Natural killer cell (primary cell): ENCODE measurements at regions not wholly inside any gene's neighbourhood (a gene's known extent, or its start where the extent isn't known, plus 50 kb on each side); places are given as distances from the start of the nearest gene placed in this dataset.

Experiments used
- ATAC-seq, 3 donors: fragments of 150-1000 bp in 2 of 3; fragments of 200-7000 bp in 1 of 3; cut with Tn5 transposase; 1 replicate in 1 of 3; 2 replicates in 2 of 3; pipeline ENCODE4 v1.10.0; 2021; ENCODE audit warnings: mild to moderate bottlenecking in 2 of 3, moderate library complexity in 2 of 3
- DNase-seq, 2 donors: peaks; one replicate each; pipeline versions ENCODE4 v3.0.0 to v3.0.0-alpha.2; 2013 to 2021; ENCODE audit warnings: mixed read lengths in 1 of 2
- H3K27ac ChIP-seq: one replicate; pipeline ENCODE4 v1.5.1; 2013; ENCODE audit warnings: mild to moderate bottlenecking, low read length
- H3K27me3 ChIP-seq: one replicate; pipeline ENCODE4 v1.6.1; 2013; ENCODE audit warnings: low read length; ENCODE audit not compliant: control insufficient read depth, insufficient read depth
- H3K36me3 ChIP-seq: one replicate; pipeline ENCODE4 v1.6.1; 2013; ENCODE audit warnings: low read length; ENCODE audit not compliant: control insufficient read depth, insufficient read depth
- H3K4me1 ChIP-seq: one replicate; pipeline ENCODE4 v1.6.1; 2013; ENCODE audit warnings: low read length; ENCODE audit not compliant: control insufficient read depth, insufficient read depth
- H3K4me3 ChIP-seq: one replicate; pipeline ENCODE4 v1.5.1; 2013; ENCODE audit warnings: low read length
- H3K9me3 ChIP-seq: one replicate; pipeline ENCODE4 v1.6.1; 2013; ENCODE audit warnings: low read length; ENCODE audit not compliant: control insufficient read depth, insufficient read depth
- H3K27ac Mint-ChIP-seq, 2 donors: one replicate each; pipeline ENCODE4 v1.8.0; 2022; ENCODE audit warnings: mild to moderate bottlenecking in 2 of 2, mixed read lengths in 2 of 2, moderate library complexity in 1 of 2
- H3K27me3 Mint-ChIP-seq, 2 donors: one replicate each; pipeline ENCODE4 v1.8.0; 2022; ENCODE audit warnings: low read depth in 2 of 2, mixed read lengths in 2 of 2
- H3K36me3 Mint-ChIP-seq: one replicate; pipeline ENCODE4 v1.8.0; 2022; ENCODE audit warnings: mixed read lengths
- H3K4me1 Mint-ChIP-seq, 2 donors: one replicate each; pipeline ENCODE4 v1.8.0; 2022; ENCODE audit warnings: mixed read lengths in 2 of 2
- H3K4me3 Mint-ChIP-seq: one replicate; pipeline ENCODE4 v1.8.0; 2022; ENCODE audit warnings: mild to moderate bottlenecking, moderate library complexity, mixed read lengths
- H3K9me3 Mint-ChIP-seq, 2 donors: one replicate each; pipeline ENCODE4 v1.8.0; 2022; ENCODE audit warnings: mixed read lengths in 2 of 2
- WGBS: methylation state at CpG from one replicate; pipeline ENCODE4 v1.1.7; 2013; ENCODE audit warnings: missing lambda C conversion rate; ENCODE audit not compliant: insufficient coverage; 5-methylcytosine and 5-hydroxymethylcytosine counted together
- intact Hi-C: fragments of 100-400 bp; cut with micrococcal nuclease; formaldehyde crosslinking; loops from one replicate; pipeline ENCODE4 v1.14.2; 2022
- TF ChIP-seq, protein P1 (sequence below): fragments of 200-600 bp; IDR thresholded peaks from one replicate; pipeline ENCODE4 v1.8.0; 2022; ENCODE audit warnings: antibody characterized with exemption

DNA sequence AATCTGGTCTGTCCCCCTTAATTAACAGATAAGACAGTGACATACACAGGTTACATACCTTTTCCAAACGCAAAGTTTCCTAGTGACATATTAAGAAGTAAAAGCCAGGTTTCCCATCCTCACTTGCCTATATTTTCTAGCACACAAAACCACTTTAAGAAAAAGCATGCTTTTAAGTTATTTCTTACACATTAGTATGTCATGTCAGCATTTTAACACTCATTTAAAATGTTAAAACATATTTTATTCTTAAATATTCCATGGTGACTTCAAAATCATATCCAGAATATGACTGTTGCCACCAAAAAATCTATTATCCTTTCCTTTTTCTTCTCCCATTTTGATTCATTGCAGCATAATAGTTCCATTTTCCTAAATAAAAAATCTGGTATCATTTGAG is 1830.2 kb downstream of the STIM2 start:
- H3K4me1 Mint-ChIP-seq, result no peaks in the 10 kb centered on the region
- H3K27me3 Mint-ChIP-seq, result no peaks in the 10 kb centered on the region
- Histone ChIP-seq H3K9me3 (no peaks in the 10 kb centered on the region), H3K36me3 (no peaks in the 10 kb centered on the region), H3K4me3 (no peak overlapping the region), H3K27ac (no peak overlapping the region), H3K27me3 (no peaks in the 10 kb centered on the region), H3K4me1 (no peaks in the 10 kb centered on the region)
- ATAC-seq (no peak), DNase-seq (no peak)
- no peaks in the 10 kb centered on the region for H3K36me3 Mint-ChIP-seq
- TF ChIP-seq, protein P1, sequence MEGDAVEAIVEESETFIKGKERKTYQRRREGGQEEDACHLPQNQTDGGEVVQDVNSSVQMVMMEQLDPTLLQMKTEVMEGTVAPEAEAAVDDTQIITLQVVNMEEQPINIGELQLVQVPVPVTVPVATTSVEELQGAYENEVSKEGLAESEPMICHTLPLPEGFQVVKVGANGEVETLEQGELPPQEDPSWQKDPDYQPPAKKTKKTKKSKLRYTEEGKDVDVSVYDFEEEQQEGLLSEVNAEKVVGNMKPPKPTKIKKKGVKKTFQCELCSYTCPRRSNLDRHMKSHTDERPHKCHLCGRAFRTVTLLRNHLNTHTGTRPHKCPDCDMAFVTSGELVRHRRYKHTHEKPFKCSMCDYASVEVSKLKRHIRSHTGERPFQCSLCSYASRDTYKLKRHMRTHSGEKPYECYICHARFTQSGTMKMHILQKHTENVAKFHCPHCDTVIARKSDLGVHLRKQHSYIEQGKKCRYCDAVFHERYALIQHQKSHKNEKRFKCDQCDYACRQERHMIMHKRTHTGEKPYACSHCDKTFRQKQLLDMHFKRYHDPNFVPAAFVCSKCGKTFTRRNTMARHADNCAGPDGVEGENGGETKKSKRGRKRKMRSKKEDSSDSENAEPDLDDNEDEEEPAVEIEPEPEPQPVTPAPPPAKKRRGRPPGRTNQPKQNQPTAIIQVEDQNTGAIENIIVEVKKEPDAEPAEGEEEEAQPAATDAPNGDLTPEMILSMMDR, result no peak
- intact Hi-C loops, result no loop called here
- H3K4me3 Mint-ChIP-seq, result no peak overlapping the region
- no peak overlapping the region for H3K27ac Mint-ChIP-seq
- WGBS, result 89% methylated on average over 1 of the region's 1 CpG
- H3K9me3 Mint-ChIP-seq, result peaks cover 10 to 12% of the 10 kb centered on the region in 2 donors

DNA sequence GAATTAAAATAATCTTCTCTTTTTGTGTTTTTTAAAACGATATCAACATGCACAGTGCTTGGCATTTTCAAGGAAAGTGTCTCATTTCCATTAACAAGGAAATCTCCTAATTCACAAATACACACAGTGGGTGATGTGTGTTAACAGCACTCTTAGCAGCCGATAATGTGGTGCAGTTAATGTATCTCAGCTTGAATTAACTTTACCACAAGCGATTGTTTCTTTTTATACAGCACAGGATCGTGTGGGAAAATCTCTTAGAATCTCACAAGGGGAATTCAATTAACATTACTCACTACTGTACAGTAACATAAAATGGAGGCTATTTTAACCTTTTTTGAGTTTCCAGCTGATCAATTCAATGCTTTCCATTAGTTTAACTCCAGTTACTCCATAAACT is 1841.9 kb downstream of the STIM2 start:
- no peak for ATAC-seq
- H3K36me3 ChIP-seq, result no peaks in the 10 kb centered on the region
- Mint-ChIP-seq H3K27me3 (no peaks in the 10 kb centered on the region), H3K4me3 (no peak overlapping the region), H3K4me1 (no peaks in the 10 kb centered on the region), H3K36me3 (no peaks in the 10 kb centered on the region), H3K9me3 (peaks cover 4% of the 10 kb centered on the region in 2 donors), H3K27ac (no peak overlapping the region)
- intact Hi-C loops, result no loop called here
- H3K27me3 ChIP-seq, result no peaks in the 10 kb centered on the region
- no peak for DNase-seq
- no peak overlapping the region for H3K4me3 ChIP-seq
- TF ChIP-seq, protein P1, result no peak
- WGBS, result 85% methylated on average over 3 of the region's 4 CpGs
- no peaks in the 10 kb centered on the region for H3K4me1 ChIP-seq
- H3K9me3 ChIP-seq, result peaks cover 2% of the 10 kb centered on the region
- H3K27ac ChIP-seq, result no peak overlapping the region

DNA sequence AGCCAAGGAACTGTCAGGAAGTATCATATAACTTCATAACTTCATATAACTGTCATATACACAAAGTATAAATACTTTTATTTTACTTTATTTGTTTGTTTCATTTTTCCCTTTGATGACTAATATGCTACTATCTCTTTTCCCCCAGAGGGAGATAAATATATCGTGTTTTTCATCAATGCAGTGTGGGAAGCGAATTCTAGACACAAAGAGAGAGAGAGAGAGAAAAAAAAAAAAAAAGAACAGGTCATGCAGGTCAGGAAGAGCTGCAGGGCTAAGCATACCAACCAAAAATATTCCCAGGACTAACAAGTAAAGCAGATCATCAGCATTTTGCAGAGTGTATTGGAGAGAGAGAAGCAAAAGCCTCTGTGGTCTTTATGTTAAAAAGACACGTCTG is 1849.2 kb downstream of the STIM2 start:
- Histone ChIP-seq H3K4me3 (no peak overlapping the region), H3K9me3 (peaks cover 5% of the 10 kb centered on the region), H3K27me3 (no peaks in the 10 kb centered on the region), H3K27ac (no peak overlapping the region), H3K36me3 (no peaks in the 10 kb centered on the region), H3K4me1 (no peaks in the 10 kb centered on the region)
- Mint-ChIP-seq H3K4me1 (no peaks in the 10 kb centered on the region), H3K27ac (no peak overlapping the region), H3K36me3 (no peaks in the 10 kb centered on the region), H3K9me3 (peaks cover 9 to 15% of the 10 kb centered on the region in 2 donors), H3K27me3 (no peaks in the 10 kb centered on the region), H3K4me3 (no peak overlapping the region)
- intact Hi-C loops, result loop anchor here (5.0 kb wide), 1 partner anchor 47 kb away; no protein-coding TSS in a partner anchor
- TF ChIP-seq, protein P1, result no peak
- no peak for ATAC-seq
- WGBS, result no CpG with 5 or more reads among the region's 3 CpGs
- no peak for DNase-seq

DNA sequence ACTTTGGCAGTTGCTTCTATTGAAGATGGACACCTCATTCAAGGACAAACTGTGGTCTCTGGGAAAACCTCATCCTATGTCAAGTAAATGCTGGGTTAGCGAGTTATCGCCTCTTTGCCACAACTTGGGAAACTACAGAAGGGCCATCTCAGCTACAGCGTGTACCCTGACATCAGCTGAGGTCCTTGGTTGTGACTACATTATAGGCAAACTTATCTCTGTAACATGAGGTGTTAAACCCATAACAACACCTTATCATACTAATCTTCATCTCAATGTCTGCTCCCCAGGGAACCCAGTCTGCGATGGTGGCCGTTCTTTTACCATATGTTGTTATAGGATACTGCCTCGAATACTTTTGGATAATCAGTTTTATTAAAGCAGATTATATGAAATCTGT is 1862.7 kb downstream of the STIM2 start:
- no peaks in the 10 kb centered on the region for H3K27me3 ChIP-seq
- no peak overlapping the region for H3K27ac Mint-ChIP-seq
- TF ChIP-seq, protein P1, result no peak
- H3K4me1 ChIP-seq, result no peaks in the 10 kb centered on the region
- ATAC-seq (no peak), DNase-seq (no peak)
- 76% methylated on average over 3 of the region's 6 CpGs for WGBS
- no peaks in the 10 kb centered on the region for H3K36me3 ChIP-seq
- no peak overlapping the region for H3K4me3 ChIP-seq
- H3K36me3 Mint-ChIP-seq, result peaks cover 7% of the 10 kb centered on the region
- peaks cover 12 to 17% of the 10 kb centered on the region in 2 donors for H3K9me3 Mint-ChIP-seq
- no peaks in the 10 kb centered on the region for H3K4me1 Mint-ChIP-seq
- no peak overlapping the region for H3K27ac ChIP-seq
- no peak overlapping the region for H3K4me3 Mint-ChIP-seq
- intact Hi-C loops, result no loop called here
- no peaks in the 10 kb centered on the region for H3K27me3 Mint-ChIP-seq
- no peaks in the 10 kb centered on the region for H3K9me3 ChIP-seq
